ENCODE measurements at regions not wholly inside any gene's neighbourhood (a gene's known extent, or its start where the extent isn't known, plus 50 kb on each side); places are given as distances from the start of the nearest gene placed in this dataset.

DNA sequence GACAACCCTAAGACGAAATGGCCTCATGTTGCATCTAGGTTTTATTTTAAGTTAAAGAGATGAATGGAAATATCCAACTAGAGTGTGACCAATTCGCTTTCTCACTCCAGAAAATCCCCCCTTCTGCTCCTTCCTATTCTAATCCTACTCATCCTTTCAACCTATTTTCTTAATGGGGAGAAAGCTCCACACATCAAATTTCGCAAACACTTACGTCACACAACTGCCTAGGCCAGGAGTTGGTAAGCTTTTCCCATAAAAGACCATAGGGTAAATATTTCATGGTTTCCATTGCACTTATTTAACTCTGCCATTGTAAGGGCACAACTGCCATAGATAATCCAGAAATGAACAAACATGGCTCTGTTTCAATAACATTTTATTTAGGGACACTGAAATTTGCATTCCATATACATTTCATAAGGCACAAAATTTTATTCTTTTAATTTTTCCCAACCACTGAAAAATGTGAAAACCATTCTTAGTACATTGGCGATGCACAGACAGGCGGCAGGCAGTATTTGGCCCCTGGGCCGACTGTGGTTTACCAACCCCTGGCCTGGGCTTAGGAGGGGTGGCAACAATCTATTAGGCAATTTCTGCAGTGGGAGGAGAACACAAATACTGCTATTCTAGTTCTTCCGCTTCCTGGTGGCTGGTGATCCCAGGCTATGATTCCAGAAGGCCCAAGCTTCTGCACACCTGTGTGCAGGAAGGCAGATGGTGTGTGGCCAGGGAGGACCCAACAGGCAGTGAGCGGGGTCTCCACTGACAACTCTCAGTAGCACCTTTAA, 67.2 kb upstream of the FOXN3 start:
- H3K36me3 Mint-ChIP-seq (ENCODE audit: low read depth): peaks cover 3% of the 10 kb centered on the region

GRCh38 chr14:89481196-89481595, 64.2 kb upstream of the FOXN3 start:
- H3K27me3 Mint-ChIP-seq (ENCODE audit: low read depth): no peaks in the 10 kb centered on the region
- H3K4me1 Mint-ChIP-seq: peaks cover 22% of the 10 kb centered on the region
- H3K4me3 Mint-ChIP-seq: no peak overlapping the region
- H3K36me3 Mint-ChIP-seq (ENCODE audit: low read depth): peaks cover 3% of the 10 kb centered on the region
- no peak for TF ChIP-seq CTCF (IDR thresholded peaks at IDR 0.05; ENCODE audit: unreplicated experiment in 3 of 3)
- no peaks in the 10 kb centered on the region for H3K9me3 Mint-ChIP-seq
- peak overlapping the region in 1 of 3 experiments; percentile 22 for H3K27ac Mint-ChIP-seq

More for the DNA sequence above, 67.2 kb upstream of the FOXN3 start:
- Mint-ChIP-seq H3K27me3 (ENCODE audit: low read depth) (no peaks in the 10 kb centered on the region), H3K4me1 (peaks cover 29% of the 10 kb centered on the region), H3K9me3 (no peaks in the 10 kb centered on the region), H3K4me3 (no peak overlapping the region), H3K27ac (no peak overlapping the region)
- no peak for TF ChIP-seq CTCF (IDR thresholded peaks at IDR 0.05; ENCODE audit: unreplicated experiment in 3 of 3)

GRCh38 chr14:89480278-89480677, 63.2 kb upstream of the FOXN3 start:
- Mint-ChIP-seq H3K4me3 (no peak overlapping the region), H3K9me3 (no peaks in the 10 kb centered on the region), H3K27ac (no peak overlapping the region), H3K4me1 (peaks cover 14% of the 10 kb centered on the region), H3K27me3 (ENCODE audit: low read depth) (no peaks in the 10 kb centered on the region), H3K36me3 (ENCODE audit: low read depth) (peaks cover 3% of the 10 kb centered on the region)
- no peak for TF ChIP-seq CTCF (IDR thresholded peaks at IDR 0.05; ENCODE audit: unreplicated experiment in 3 of 3)

- H3K36me3 Mint-ChIP-seq (ENCODE audit: low read depth): peaks cover 3% of the 10 kb centered on the region
- no peak for TF ChIP-seq CTCF (IDR thresholded peaks at IDR 0.05; ENCODE audit: unreplicated experiment in 3 of 3)
- no peak overlapping the region for H3K27ac Mint-ChIP-seq
- H3K27me3 Mint-ChIP-seq (ENCODE audit: low read depth): no peaks in the 10 kb centered on the region
- no peak overlapping the region for H3K4me3 Mint-ChIP-seq
- peaks cover 12% of the 10 kb centered on the region for H3K4me1 Mint-ChIP-seq
- H3K9me3 Mint-ChIP-seq: no peaks in the 10 kb centered on the region
Measured at GRCh38 chr14:89479802-89480201, 62.8 kb upstream of the FOXN3 start.

DNA sequence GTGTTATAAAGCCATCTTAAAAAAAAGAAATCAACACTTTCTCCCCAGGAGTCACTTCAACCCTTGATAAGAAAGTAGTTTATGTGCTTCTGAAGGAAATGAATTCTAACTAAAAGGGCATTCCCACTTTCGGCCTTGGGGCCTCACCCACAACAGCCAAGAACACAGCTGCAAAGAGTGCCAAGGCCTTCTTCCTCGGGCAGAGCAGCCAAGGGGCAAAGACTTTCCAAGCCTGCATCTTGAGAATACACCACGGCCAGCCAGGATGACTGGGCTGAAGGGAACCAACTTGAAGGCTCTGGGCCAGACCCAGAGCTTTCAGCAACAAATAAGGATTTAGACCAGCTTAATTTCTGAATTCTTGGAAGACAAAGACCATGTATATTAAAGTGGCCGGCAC, 60.4 kb upstream of the FOXN3 start:
- no peak for TF ChIP-seq CTCF (IDR thresholded peaks at IDR 0.05; ENCODE audit: unreplicated experiment in 3 of 3)
- Mint-ChIP-seq H3K9me3 (no peaks in the 10 kb centered on the region), H3K4me3 (no peak overlapping the region), H3K4me1 (peaks cover 22% of the 10 kb centered on the region), H3K27ac (peak overlapping the region in 2 of 3 experiments; percentile 1 to 40), H3K27me3 (ENCODE audit: low read depth) (no peaks in the 10 kb centered on the region), H3K36me3 (ENCODE audit: low read depth) (no peaks in the 10 kb centered on the region)

DNA sequence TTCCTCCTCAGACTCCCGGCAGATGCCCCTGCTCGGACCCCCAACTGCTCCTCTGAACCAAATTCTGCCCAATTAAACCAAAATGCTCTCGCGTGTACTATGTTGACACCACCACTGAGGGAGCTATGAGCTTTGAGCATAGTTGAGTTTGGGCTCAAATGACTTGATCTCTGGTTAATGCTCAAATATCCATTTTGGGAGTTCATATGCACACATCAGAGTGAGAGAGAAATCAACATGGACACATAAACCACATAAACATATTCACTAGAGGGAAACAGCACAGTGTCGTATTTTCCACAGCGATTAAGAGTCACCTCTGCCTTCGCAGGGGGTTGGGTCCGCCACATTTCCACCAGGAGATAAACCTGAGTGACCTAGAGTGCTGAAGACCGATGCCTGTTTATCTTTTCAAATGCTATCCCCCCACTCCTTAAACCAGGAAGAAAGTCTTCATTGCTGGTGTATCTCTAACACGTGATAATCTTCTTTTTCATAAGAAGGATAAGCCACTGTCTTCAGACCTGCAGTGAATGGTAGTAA, 59.4 kb upstream of the FOXN3 start:
- no peaks in the 10 kb centered on the region for H3K9me3 Mint-ChIP-seq
- H3K27me3 Mint-ChIP-seq (ENCODE audit: low read depth): no peaks in the 10 kb centered on the region
- peak overlapping the region in 1 of 3 experiments; percentile 40 for H3K27ac Mint-ChIP-seq
- peaks cover 22% of the 10 kb centered on the region for H3K4me1 Mint-ChIP-seq
- H3K4me3 Mint-ChIP-seq: no peak overlapping the region
- no peaks in the 10 kb centered on the region for H3K36me3 Mint-ChIP-seq (ENCODE audit: low read depth)
- no peak for TF ChIP-seq CTCF (IDR thresholded peaks at IDR 0.05; ENCODE audit: unreplicated experiment in 3 of 3)

Measured in nephron (organoid).